ENCODE measurements at regions not wholly inside any gene's neighbourhood (a gene's known extent, or its start where the extent isn't known, plus 50 kb on each side); places are given as distances from the start of the nearest gene placed in this dataset.

DNA sequence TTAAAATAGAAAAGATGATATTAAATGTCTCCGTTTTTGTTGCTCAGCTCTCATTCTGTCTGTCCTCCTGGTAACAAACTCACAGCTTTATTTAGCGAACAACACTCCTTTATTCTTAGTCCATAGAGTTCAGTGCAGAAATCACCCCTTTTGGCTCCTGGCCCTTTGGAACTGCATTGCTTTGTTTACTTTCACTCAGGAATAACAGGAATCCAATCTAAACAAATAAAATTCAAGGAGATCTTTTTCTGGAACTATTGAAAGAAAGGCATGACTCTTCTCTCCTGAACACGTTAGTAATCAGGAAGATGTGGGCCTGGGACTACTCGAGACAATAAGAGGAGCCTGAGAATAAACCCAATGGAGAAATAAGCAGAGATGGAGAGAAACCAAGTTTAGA is 409.2 kb downstream of the DIPK2A start:
- TF ChIP-seq, protein P1, sequence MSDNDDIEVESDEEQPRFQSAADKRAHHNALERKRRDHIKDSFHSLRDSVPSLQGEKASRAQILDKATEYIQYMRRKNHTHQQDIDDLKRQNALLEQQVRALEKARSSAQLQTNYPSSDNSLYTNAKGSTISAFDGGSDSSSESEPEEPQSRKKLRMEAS (IDR thresholded peaks at IDR 0.05): no peak
- TF ChIP-seq YY1 (IDR thresholded peaks at IDR 0.05; ENCODE audit: low read depth): no peak
- TF ChIP-seq TCF12 (IDR thresholded peaks at IDR 0.05; ENCODE audit: low read depth): no peak
- TF ChIP-seq TEAD4 (IDR thresholded peaks at IDR 0.05): no peak
- TF ChIP-seq EP300 (IDR thresholded peaks at IDR 0.05; ENCODE audit: borderline replicate concordance): no peak

DNA sequence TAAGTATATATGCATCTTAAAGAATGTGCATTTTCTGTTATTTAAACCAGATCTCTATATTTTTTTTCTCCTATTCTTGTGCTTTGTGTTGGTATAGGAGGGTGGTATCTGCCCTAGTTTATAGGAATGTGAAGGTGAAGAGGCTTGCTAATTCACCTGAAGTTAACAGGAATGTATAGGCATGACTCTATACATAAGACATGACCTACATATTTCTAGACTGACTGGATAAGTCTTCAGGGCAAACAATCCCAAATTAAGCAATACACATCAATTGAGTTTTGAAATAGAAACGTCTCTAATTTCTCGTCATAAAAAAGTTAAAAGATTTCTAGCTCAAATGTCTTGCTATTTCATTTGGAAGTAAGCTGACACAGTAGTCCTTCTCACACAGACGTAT is 410.0 kb downstream of the DIPK2A start:
- TF ChIP-seq, protein P2, sequence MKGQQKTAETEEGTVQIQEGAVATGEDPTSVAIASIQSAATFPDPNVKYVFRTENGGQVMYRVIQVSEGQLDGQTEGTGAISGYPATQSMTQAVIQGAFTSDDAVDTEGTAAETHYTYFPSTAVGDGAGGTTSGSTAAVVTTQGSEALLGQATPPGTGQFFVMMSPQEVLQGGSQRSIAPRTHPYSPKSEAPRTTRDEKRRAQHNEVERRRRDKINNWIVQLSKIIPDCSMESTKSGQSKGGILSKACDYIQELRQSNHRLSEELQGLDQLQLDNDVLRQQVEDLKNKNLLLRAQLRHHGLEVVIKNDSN (IDR thresholded peaks at IDR 0.05): no peak
- TF ChIP-seq RAD21 (IDR thresholded peaks at IDR 0.05; ENCODE audit: low read depth) (no peak), ZBTB7A (IDR thresholded peaks at IDR 0.05; ENCODE audit: low read depth) (no peak), FOXM1 (IDR thresholded peaks at IDR 0.05; ENCODE audit: borderline replicate concordance, low read depth) (no peak), EP300 (IDR thresholded peaks at IDR 0.05; ENCODE audit: borderline replicate concordance) (no peak), NFIC (IDR thresholded peaks at IDR 0.05) (no peak), YY1 (IDR thresholded peaks at IDR 0.05; ENCODE audit: low read depth) (no peak)
- TF ChIP-seq, protein P3, sequence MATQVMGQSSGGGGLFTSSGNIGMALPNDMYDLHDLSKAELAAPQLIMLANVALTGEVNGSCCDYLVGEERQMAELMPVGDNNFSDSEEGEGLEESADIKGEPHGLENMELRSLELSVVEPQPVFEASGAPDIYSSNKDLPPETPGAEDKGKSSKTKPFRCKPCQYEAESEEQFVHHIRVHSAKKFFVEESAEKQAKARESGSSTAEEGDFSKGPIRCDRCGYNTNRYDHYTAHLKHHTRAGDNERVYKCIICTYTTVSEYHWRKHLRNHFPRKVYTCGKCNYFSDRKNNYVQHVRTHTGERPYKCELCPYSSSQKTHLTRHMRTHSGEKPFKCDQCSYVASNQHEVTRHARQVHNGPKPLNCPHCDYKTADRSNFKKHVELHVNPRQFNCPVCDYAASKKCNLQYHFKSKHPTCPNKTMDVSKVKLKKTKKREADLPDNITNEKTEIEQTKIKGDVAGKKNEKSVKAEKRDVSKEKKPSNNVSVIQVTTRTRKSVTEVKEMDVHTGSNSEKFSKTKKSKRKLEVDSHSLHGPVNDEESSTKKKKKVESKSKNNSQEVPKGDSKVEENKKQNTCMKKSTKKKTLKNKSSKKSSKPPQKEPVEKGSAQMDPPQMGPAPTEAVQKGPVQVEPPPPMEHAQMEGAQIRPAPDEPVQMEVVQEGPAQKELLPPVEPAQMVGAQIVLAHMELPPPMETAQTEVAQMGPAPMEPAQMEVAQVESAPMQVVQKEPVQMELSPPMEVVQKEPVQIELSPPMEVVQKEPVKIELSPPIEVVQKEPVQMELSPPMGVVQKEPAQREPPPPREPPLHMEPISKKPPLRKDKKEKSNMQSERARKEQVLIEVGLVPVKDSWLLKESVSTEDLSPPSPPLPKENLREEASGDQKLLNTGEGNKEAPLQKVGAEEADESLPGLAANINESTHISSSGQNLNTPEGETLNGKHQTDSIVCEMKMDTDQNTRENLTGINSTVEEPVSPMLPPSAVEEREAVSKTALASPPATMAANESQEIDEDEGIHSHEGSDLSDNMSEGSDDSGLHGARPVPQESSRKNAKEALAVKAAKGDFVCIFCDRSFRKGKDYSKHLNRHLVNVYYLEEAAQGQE (IDR thresholded peaks at IDR 0.05; ENCODE audit: low read depth): no peak

DNA sequence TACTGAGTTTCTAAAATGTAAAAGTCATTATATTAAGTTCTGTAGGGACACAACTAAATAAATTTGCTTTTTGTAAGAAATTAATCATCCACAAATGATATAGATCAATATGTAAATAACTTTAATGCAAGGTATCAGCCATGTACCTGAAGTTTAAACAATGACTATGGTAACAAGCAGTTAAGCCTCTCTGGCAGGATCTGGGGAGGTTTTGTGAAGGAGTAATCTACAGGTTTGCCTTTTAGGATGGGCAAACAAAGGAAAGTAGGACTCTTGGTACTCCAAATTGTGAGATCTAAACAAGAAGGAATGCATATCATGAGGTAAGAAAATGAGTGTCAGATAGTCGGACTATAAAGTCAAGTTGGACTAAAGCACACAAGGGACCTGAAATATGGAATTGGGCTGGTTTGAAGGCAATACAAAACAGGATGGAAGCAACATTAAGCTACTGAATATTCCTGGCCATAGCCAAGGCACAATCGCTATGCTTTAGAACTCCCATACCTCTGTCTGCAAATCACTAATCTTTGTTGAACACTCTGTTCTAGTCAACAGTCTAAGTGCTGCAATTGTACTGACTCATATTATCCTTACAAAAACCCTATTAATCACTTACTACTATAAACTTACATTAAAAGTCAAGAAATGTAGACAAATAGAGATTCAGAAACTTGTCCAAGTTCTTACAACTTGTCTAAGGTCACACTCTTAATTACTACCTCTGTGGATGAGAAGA is 412.8 kb downstream of the DIPK2A start:
- TF ChIP-seq CREB1 (IDR thresholded peaks at IDR 0.05; ENCODE audit: low read depth) (no peak), EGR1 (IDR thresholded peaks at IDR 0.05) (no peak), NFIC (IDR thresholded peaks at IDR 0.05) (no peak), RAD21 (IDR thresholded peaks at IDR 0.05; ENCODE audit: low read depth) (no peak), YY1 (IDR thresholded peaks at IDR 0.05; ENCODE audit: low read depth) (no peak), FOXM1 (IDR thresholded peaks at IDR 0.05; ENCODE audit: borderline replicate concordance, low read depth) (no peak), EP300 (IDR thresholded peaks at IDR 0.05; ENCODE audit: borderline replicate concordance) (no peak), TEAD4 (IDR thresholded peaks at IDR 0.05) (no peak), CEBPB (IDR thresholded peaks at IDR 0.05) (no peak), TCF12 (IDR thresholded peaks at IDR 0.05; ENCODE audit: low read depth) (no peak), ZBTB7A (IDR thresholded peaks at IDR 0.05; ENCODE audit: low read depth) (no peak), TAF1 (IDR thresholded peaks at IDR 0.05; ENCODE audit: low read depth) (no peak)
- TF ChIP-seq, protein P1 (IDR thresholded peaks at IDR 0.05): no peak
- TF ChIP-seq, protein P2 (IDR thresholded peaks at IDR 0.05): no peak
- TF ChIP-seq, protein P3 (IDR thresholded peaks at IDR 0.05; ENCODE audit: low read depth): no peak

DNA sequence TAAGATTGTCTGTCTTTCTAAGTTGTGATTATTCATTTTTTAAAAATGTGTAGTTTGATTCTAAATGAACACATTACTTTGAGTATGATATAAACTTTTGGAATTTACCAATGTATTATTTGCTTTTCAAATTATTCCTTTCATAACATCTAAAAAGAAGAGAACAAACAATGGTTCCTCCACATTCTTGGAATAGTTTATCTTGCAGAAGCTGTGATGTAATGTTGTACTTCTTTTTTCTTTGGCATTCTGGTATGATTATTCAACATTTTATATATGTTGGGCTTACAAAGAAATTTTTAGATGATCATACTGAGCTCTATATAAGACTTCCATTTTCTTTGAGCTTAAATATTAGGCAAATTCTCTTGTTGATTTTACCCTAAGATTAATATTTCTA is 419.2 kb downstream of the DIPK2A start:
- TF ChIP-seq FOXM1 (IDR thresholded peaks at IDR 0.05; ENCODE audit: borderline replicate concordance, low read depth) (no peak), TEAD4 (IDR thresholded peaks at IDR 0.05) (no peak), YY1 (IDR thresholded peaks at IDR 0.05; ENCODE audit: low read depth) (no peak), ZBTB7A (IDR thresholded peaks at IDR 0.05; ENCODE audit: low read depth) (no peak), CREB1 (IDR thresholded peaks at IDR 0.05; ENCODE audit: low read depth) (no peak), EGR1 (IDR thresholded peaks at IDR 0.05) (no peak), EP300 (IDR thresholded peaks at IDR 0.05; ENCODE audit: borderline replicate concordance) (no peak), RAD21 (IDR thresholded peaks at IDR 0.05; ENCODE audit: low read depth) (no peak), CEBPB (IDR thresholded peaks at IDR 0.05) (no peak), TCF12 (IDR thresholded peaks at IDR 0.05; ENCODE audit: low read depth) (no peak), TAF1 (IDR thresholded peaks at IDR 0.05; ENCODE audit: low read depth) (no peak), NFIC (IDR thresholded peaks at IDR 0.05) (no peak)
- TF ChIP-seq, protein P2 (IDR thresholded peaks at IDR 0.05): no peak
- TF ChIP-seq, protein P1 (IDR thresholded peaks at IDR 0.05): no peak
- TF ChIP-seq, protein P3 (IDR thresholded peaks at IDR 0.05; ENCODE audit: low read depth): no peak
